ENCODE measurements at regions not wholly inside any gene's neighbourhood (a gene's known extent, or its start where the extent isn't known, plus 50 kb on each side); places are given as distances from the start of the nearest gene placed in this dataset.
"Not testable (repeated sequence)": the region's sequence is repeated elsewhere in the genome, so short reads cannot be mapped to it uniquely, and the experiment has no call there.

GRCh38 chr11:67781967-67782366, 107.5 kb upstream of the ALDH3B2 start:
- H3K4me1 ChIP-seq (ENCODE audit: control insufficient read depth in 1 of 2, insufficient read depth in 2 of 2, low read length in 2 of 2); H3K9me3 ChIP-seq (ENCODE audit: control insufficient read depth in 1 of 2, low read length in 2 of 2); H3K27ac ChIP-seq (ENCODE audit: low read length); H3K27me3 ChIP-seq (ENCODE audit: low read depth, low read length); H3K36me3 ChIP-seq (ENCODE audit: control insufficient read depth in 1 of 2, insufficient read depth in 2 of 2, low read length in 2 of 2); H3K4me3 ChIP-seq (ENCODE audit: low read depth in 1 of 2, low read length in 2 of 2): not testable (repeated sequence)

GRCh38 chr11:67781506-67781905, 107.1 kb upstream of the ALDH3B2 start:
- not testable (repeated sequence) for H3K36me3 ChIP-seq (ENCODE audit: control insufficient read depth in 1 of 2, insufficient read depth in 2 of 2, low read length in 2 of 2); H3K9me3 ChIP-seq (ENCODE audit: control insufficient read depth in 1 of 2, low read length in 2 of 2); H3K27ac ChIP-seq (ENCODE audit: low read length); H3K4me1 ChIP-seq (ENCODE audit: control insufficient read depth in 1 of 2, insufficient read depth in 2 of 2, low read length in 2 of 2); H3K27me3 ChIP-seq (ENCODE audit: low read depth, low read length); H3K4me3 ChIP-seq (ENCODE audit: low read depth in 1 of 2, low read length in 2 of 2)

GRCh38 chr11:67780056-67780455, 105.6 kb upstream of the ALDH3B2 start:
- H3K27ac ChIP-seq (ENCODE audit: low read length) = no peak overlapping the region
- no peaks in the 10 kb centered on the region for H3K9me3 ChIP-seq (ENCODE audit: control insufficient read depth in 1 of 2, low read length in 2 of 2)
- H3K4me3 ChIP-seq (ENCODE audit: low read depth in 1 of 2, low read length in 2 of 2) = no peak overlapping the region
- H3K36me3 ChIP-seq (ENCODE audit: control insufficient read depth in 1 of 2, insufficient read depth in 2 of 2, low read length in 2 of 2) = no peaks in the 10 kb centered on the region
- no peaks in the 10 kb centered on the region for H3K4me1 ChIP-seq (ENCODE audit: control insufficient read depth in 1 of 2, insufficient read depth in 2 of 2, low read length in 2 of 2)
- H3K27me3 ChIP-seq (ENCODE audit: low read depth, low read length) = no peaks in the 10 kb centered on the region

- H3K27me3 ChIP-seq (ENCODE audit: low read depth, low read length); H3K4me1 ChIP-seq (ENCODE audit: control insufficient read depth in 1 of 2, insufficient read depth in 2 of 2, low read length in 2 of 2); H3K9me3 ChIP-seq (ENCODE audit: control insufficient read depth in 1 of 2, low read length in 2 of 2); H3K36me3 ChIP-seq (ENCODE audit: control insufficient read depth in 1 of 2, insufficient read depth in 2 of 2, low read length in 2 of 2); H3K4me3 ChIP-seq (ENCODE audit: low read depth in 1 of 2, low read length in 2 of 2); H3K27ac ChIP-seq (ENCODE audit: low read length): not testable (repeated sequence)
Measured at GRCh38 chr11:67779189-67779875, 104.9 kb upstream of the ALDH3B2 start.

GRCh38 chr11:67776852-67777520, 102.6 kb upstream of the ALDH3B2 start:
- Histone ChIP-seq H3K4me3 (ENCODE audit: low read depth in 1 of 2, low read length in 2 of 2) (no peak overlapping the region), H3K36me3 (ENCODE audit: control insufficient read depth in 1 of 2, insufficient read depth in 2 of 2, low read length in 2 of 2) (no peaks in the 10 kb centered on the region), H3K27me3 (ENCODE audit: low read depth, low read length) (no peaks in the 10 kb centered on the region), H3K4me1 (ENCODE audit: control insufficient read depth in 1 of 2, insufficient read depth in 2 of 2, low read length in 2 of 2) (no peaks in the 10 kb centered on the region), H3K9me3 (ENCODE audit: control insufficient read depth in 1 of 2, low read length in 2 of 2) (no peaks in the 10 kb centered on the region), H3K27ac (ENCODE audit: low read length) (no peak overlapping the region)

- not testable (repeated sequence) for H3K27me3 ChIP-seq (ENCODE audit: low read depth, low read length); H3K4me3 ChIP-seq (ENCODE audit: low read depth in 1 of 2, low read length in 2 of 2); H3K9me3 ChIP-seq (ENCODE audit: control insufficient read depth in 1 of 2, low read length in 2 of 2); H3K27ac ChIP-seq (ENCODE audit: low read length); H3K4me1 ChIP-seq (ENCODE audit: control insufficient read depth in 1 of 2, insufficient read depth in 2 of 2, low read length in 2 of 2); H3K36me3 ChIP-seq (ENCODE audit: control insufficient read depth in 1 of 2, insufficient read depth in 2 of 2, low read length in 2 of 2)
Measured at GRCh38 chr11:67774175-67774574, 99.8 kb upstream of the ALDH3B2 start.

- H3K27me3 ChIP-seq (ENCODE audit: low read depth, low read length); H3K4me3 ChIP-seq (ENCODE audit: low read depth in 1 of 2, low read length in 2 of 2); H3K4me1 ChIP-seq (ENCODE audit: control insufficient read depth in 1 of 2, insufficient read depth in 2 of 2, low read length in 2 of 2); H3K27ac ChIP-seq (ENCODE audit: low read length); H3K9me3 ChIP-seq (ENCODE audit: control insufficient read depth in 1 of 2, low read length in 2 of 2); H3K36me3 ChIP-seq (ENCODE audit: control insufficient read depth in 1 of 2, insufficient read depth in 2 of 2, low read length in 2 of 2): not testable (repeated sequence)
Measured at GRCh38 chr11:67768001-67768730, 93.7 kb upstream of the ALDH3B2 start.

- H3K9me3 ChIP-seq (ENCODE audit: control insufficient read depth in 1 of 2, low read length in 2 of 2); H3K4me1 ChIP-seq (ENCODE audit: control insufficient read depth in 1 of 2, insufficient read depth in 2 of 2, low read length in 2 of 2); H3K36me3 ChIP-seq (ENCODE audit: control insufficient read depth in 1 of 2, insufficient read depth in 2 of 2, low read length in 2 of 2); H3K27ac ChIP-seq (ENCODE audit: low read length); H3K27me3 ChIP-seq (ENCODE audit: low read depth, low read length); H3K4me3 ChIP-seq (ENCODE audit: low read depth in 1 of 2, low read length in 2 of 2): not testable (repeated sequence)
Measured at GRCh38 chr11:67761211-67761610, 86.8 kb upstream of the ALDH3B2 start.

GRCh38 chr11:67759321-67759720, 84.9 kb upstream of the ALDH3B2 start:
- H3K4me3 ChIP-seq (ENCODE audit: low read depth in 1 of 2, low read length in 2 of 2); H3K27ac ChIP-seq (ENCODE audit: low read length); H3K9me3 ChIP-seq (ENCODE audit: control insufficient read depth in 1 of 2, low read length in 2 of 2); H3K4me1 ChIP-seq (ENCODE audit: control insufficient read depth in 1 of 2, insufficient read depth in 2 of 2, low read length in 2 of 2); H3K36me3 ChIP-seq (ENCODE audit: control insufficient read depth in 1 of 2, insufficient read depth in 2 of 2, low read length in 2 of 2); H3K27me3 ChIP-seq (ENCODE audit: low read depth, low read length): not testable (repeated sequence)

- not testable (repeated sequence) for H3K27me3 ChIP-seq (ENCODE audit: low read depth, low read length); H3K27ac ChIP-seq (ENCODE audit: low read length); H3K4me3 ChIP-seq (ENCODE audit: low read depth in 1 of 2, low read length in 2 of 2); H3K36me3 ChIP-seq (ENCODE audit: control insufficient read depth in 1 of 2, insufficient read depth in 2 of 2, low read length in 2 of 2); H3K9me3 ChIP-seq (ENCODE audit: control insufficient read depth in 1 of 2, low read length in 2 of 2); H3K4me1 ChIP-seq (ENCODE audit: control insufficient read depth in 1 of 2, insufficient read depth in 2 of 2, low read length in 2 of 2)
Measured at GRCh38 chr11:67758467-67758866, 84.0 kb upstream of the ALDH3B2 start.

- not testable (repeated sequence) for H3K27ac ChIP-seq (ENCODE audit: low read length); H3K36me3 ChIP-seq (ENCODE audit: control insufficient read depth in 1 of 2, insufficient read depth in 2 of 2, low read length in 2 of 2); H3K4me1 ChIP-seq (ENCODE audit: control insufficient read depth in 1 of 2, insufficient read depth in 2 of 2, low read length in 2 of 2); H3K27me3 ChIP-seq (ENCODE audit: low read depth, low read length); H3K9me3 ChIP-seq (ENCODE audit: control insufficient read depth in 1 of 2, low read length in 2 of 2); H3K4me3 ChIP-seq (ENCODE audit: low read depth in 1 of 2, low read length in 2 of 2)
Measured at GRCh38 chr11:67758009-67758408, 83.6 kb upstream of the ALDH3B2 start.

GRCh38 chr11:67753820-67754219, 79.4 kb upstream of the ALDH3B2 start:
- H3K27ac ChIP-seq (ENCODE audit: low read length); H3K27me3 ChIP-seq (ENCODE audit: low read depth, low read length); H3K4me3 ChIP-seq (ENCODE audit: low read depth in 1 of 2, low read length in 2 of 2); H3K9me3 ChIP-seq (ENCODE audit: control insufficient read depth in 1 of 2, low read length in 2 of 2); H3K4me1 ChIP-seq (ENCODE audit: control insufficient read depth in 1 of 2, insufficient read depth in 2 of 2, low read length in 2 of 2); H3K36me3 ChIP-seq (ENCODE audit: control insufficient read depth in 1 of 2, insufficient read depth in 2 of 2, low read length in 2 of 2): not testable (repeated sequence)

Data from muscle layer of duodenum (tissue), 2 donors.